Stimulated activated CD4-positive, alpha-beta T cell treated with anti-CD3 and anti-CD28 coated beads, Interleukin-12 subunit alpha, Interleukin-12 subunit beta, amount 100 ng/mL, for 24 hours (primary cell): ENCODE measurements at regions not wholly inside any gene's neighbourhood (a gene's known extent, or its start where the extent isn't known, plus 50 kb on each side); places are given as distances from the start of the nearest gene placed in this dataset.
A peak's percentile ranks its signal among the peaks of the same experiment; 100 is the strongest.

Experiments
- DNase-seq, 2 experiments: peaks; one replicate each; pipeline ENCODE4 v3.0.0-alpha.2; 2020; ENCODE audit warnings: low read depth in 2 of 2

- DNase-seq, result no peak
Measured at GRCh38 chr7:25885057-25885576, 266.9 kb upstream of the NFE2L3 start.

GRCh38 chr7:25886387-25887240 is 265.4 kb upstream of the NFE2L3 start:
- DNase-seq, result no peak

GRCh38 chr7:25887266-25887665 is 264.7 kb upstream of the NFE2L3 start:
- DNase-seq, result no peak

- DNase-seq, result no peak
Measured at GRCh38 chr7:25887795-25888559, 264.0 kb upstream of the NFE2L3 start.

- no peak for DNase-seq
Measured at GRCh38 chr7:25889765-25890164, 262.2 kb upstream of the NFE2L3 start.

- no peak for DNase-seq
Measured at GRCh38 chr7:25891591-25891990, 260.4 kb upstream of the NFE2L3 start.

GRCh38 chr7:25893436-25893835 is 258.6 kb upstream of the NFE2L3 start:
- no peak for DNase-seq

- peak in 1 of 2 experiments; percentile 15 for DNase-seq
Measured at GRCh38 chr7:25894002-25894901, 257.7 kb upstream of the NFE2L3 start.

GRCh38 chr7:25894902-25895791 is 256.9 kb upstream of the NFE2L3 start:
- peak; percentile 17 to 57 for DNase-seq

- DNase-seq, result no peak
Measured at GRCh38 chr7:25895792-25896171, 256.2 kb upstream of the NFE2L3 start.

- DNase-seq, result no peak
Measured at GRCh38 chr7:25897261-25897782, 254.7 kb upstream of the NFE2L3 start.

GRCh38 chr7:25900245-25900644 is 251.8 kb upstream of the NFE2L3 start:
- DNase-seq, result no peak

- DNase-seq, result no peak
Measured at GRCh38 chr7:25900877-25901276, 251.1 kb upstream of the NFE2L3 start.

GRCh38 chr7:25901658-25902057 is 250.3 kb upstream of the NFE2L3 start:
- DNase-seq, result no peak

GRCh38 chr7:25906003-25906402 is 246.0 kb upstream of the NFE2L3 start:
- no peak for DNase-seq

- no peak for DNase-seq
Measured at GRCh38 chr7:25906760-25907159, 245.2 kb upstream of the NFE2L3 start.

GRCh38 chr7:25907214-25907613 is 244.8 kb upstream of the NFE2L3 start:
- no peak for DNase-seq

GRCh38 chr7:25907731-25908130 is 244.3 kb upstream of the NFE2L3 start:
- DNase-seq, result no peak

- DNase-seq, result no peak
Measured at GRCh38 chr7:25908154-25908949, 243.6 kb upstream of the NFE2L3 start.
